Sigmoid colon (tissue), 3 donors: ENCODE measurements at regions not wholly inside any gene's neighbourhood (a gene's known extent, or its start where the extent isn't known, plus 50 kb on each side); places are given as distances from the start of the nearest gene placed in this dataset.

Experiments used
- POLR2A ChIP-seq, 2 donors: fragments of 450-650 bp; IDR thresholded peaks; one replicate each; pipeline ENCODE4 v1.6.1; 2016; ENCODE audit warnings: antibody characterized with exemption in 2 of 2, mild to moderate bottlenecking in 2 of 2, moderate library complexity in 2 of 2
- TF ChIP-seq, protein P1 (sequence below), 4 experiments: fragments of 450-650 bp in 3 of 4; fragments of 200-600 bp in 1 of 4; IDR thresholded peaks; one replicate each; pipeline ENCODE4 v1.5.1; 2016 to 2019; ENCODE audit warnings: antibody characterized with exemption in 4 of 4, mild to moderate bottlenecking in 3 of 4, moderate library complexity in 2 of 4

GRCh38 chr4:164514765-164515164 lies 239.2 kb upstream of the SMIM31 start:
- TF ChIP-seq, protein P1, sequence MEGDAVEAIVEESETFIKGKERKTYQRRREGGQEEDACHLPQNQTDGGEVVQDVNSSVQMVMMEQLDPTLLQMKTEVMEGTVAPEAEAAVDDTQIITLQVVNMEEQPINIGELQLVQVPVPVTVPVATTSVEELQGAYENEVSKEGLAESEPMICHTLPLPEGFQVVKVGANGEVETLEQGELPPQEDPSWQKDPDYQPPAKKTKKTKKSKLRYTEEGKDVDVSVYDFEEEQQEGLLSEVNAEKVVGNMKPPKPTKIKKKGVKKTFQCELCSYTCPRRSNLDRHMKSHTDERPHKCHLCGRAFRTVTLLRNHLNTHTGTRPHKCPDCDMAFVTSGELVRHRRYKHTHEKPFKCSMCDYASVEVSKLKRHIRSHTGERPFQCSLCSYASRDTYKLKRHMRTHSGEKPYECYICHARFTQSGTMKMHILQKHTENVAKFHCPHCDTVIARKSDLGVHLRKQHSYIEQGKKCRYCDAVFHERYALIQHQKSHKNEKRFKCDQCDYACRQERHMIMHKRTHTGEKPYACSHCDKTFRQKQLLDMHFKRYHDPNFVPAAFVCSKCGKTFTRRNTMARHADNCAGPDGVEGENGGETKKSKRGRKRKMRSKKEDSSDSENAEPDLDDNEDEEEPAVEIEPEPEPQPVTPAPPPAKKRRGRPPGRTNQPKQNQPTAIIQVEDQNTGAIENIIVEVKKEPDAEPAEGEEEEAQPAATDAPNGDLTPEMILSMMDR (IDR thresholded peaks at IDR 0.05) = no peak
- TF ChIP-seq POLR2A (IDR thresholded peaks at IDR 0.05) = no peak
